K562 (cell line): ENCODE measurements at regions not wholly inside any gene's neighbourhood (a gene's known extent, or its start where the extent isn't known, plus 50 kb on each side); places are given as distances from the start of the nearest gene placed in this dataset.

ENCODE experiments used
- ATAC-seq: fragments of 200-7000 bp; cut with Tn5 transposase; 3 replicates; pipeline ENCODE4 v1.9.1; 2020; ENCODE audit warnings: moderate library complexity
- BruUV-seq: library from RNA; stranded (reverse); fragments of 400-500 nt; replicated peaks from 2 replicates; lab custom pipeline; 2021; lab: Mats Ljungman, UMichigan
- CTCF ChIA-PET: fragments of 300-600 bp; formaldehyde crosslinking; extraction: SDS; loops from one replicate; lab custom pipeline; 2021; ENCODE audit warnings: low intra/inter-chr PET ratio; lab: Yijun Ruan, JAX
- POLR2A ChIA-PET: fragments of 300-600, 350-650 bp; sonication (Branson Sonifier 250); formaldehyde crosslinking; extraction: SDS; loops from one replicate; lab custom pipeline; 2021; ENCODE audit warnings: antibody characterized with exemption, inconsistent platforms; lab: Yijun Ruan, JAX
- DNase-seq, 4 experiments: peaks; one replicate each; pipeline versions ENCODE4 v3.0.0 to v3.0.0-alpha.2; 2011 to 2018; ENCODE audit warnings: low spot score in 3 of 4, mixed read lengths in 3 of 4; ENCODE audit errors: extremely low read depth in 1 of 4
- FAIRE-seq: peaks from 2 replicates; lab custom pipeline; 2011; peaks lifted over from hg19 to GRCh38; lab: Jason Lieb, UNC
- H2AFZ ChIP-seq: 2 replicates; pipeline ENCODE4 v1.6.0; 2011; ENCODE audit warnings: low read depth, low read length, control low read depth, inconsistent platforms
- H3K27ac ChIP-seq: fragments of 200-600 bp; 3 replicates; pipeline ENCODE4 v1.8.0; 2011; ENCODE audit warnings: low read depth, mild to moderate bottlenecking, control low read depth, inconsistent platforms, low read length, moderate library complexity, mixed read lengths; ENCODE audit errors: extremely low read depth
- H3K27me3 ChIP-seq, 2 experiments: fragments of 300-600 bp in 1 of 2; 2 replicates in 1 of 2; 3 replicates in 1 of 2; pipeline versions ENCODE4 v1.6.0 to v1.8.0; 2011; ENCODE audit warnings: inconsistent platforms in 2 of 2, low read length in 2 of 2, mild to moderate bottlenecking in 1 of 2, mixed read lengths in 1 of 2, moderate library complexity in 1 of 2; ENCODE audit not compliant: control insufficient read depth in 2 of 2, insufficient read depth in 2 of 2
- H3K36me3 ChIP-seq: fragments of 300-600 bp; 3 replicates; pipeline ENCODE4 v1.8.0; 2011; ENCODE audit warnings: mild to moderate bottlenecking, low read length, inconsistent platforms; ENCODE audit not compliant: control insufficient read depth, insufficient read depth
- H3K4me1 ChIP-seq, 2 experiments: fragments of 200-600 bp in 1 of 2; replicated peaks in 1 of 2; 2 replicates in 1 of 2; 3 replicates in 1 of 2; pipeline versions ENCODE4 v1.5.1 to v1.8.0; 2011; ENCODE audit warnings: inconsistent platforms in 2 of 2, low read length in 2 of 2, mild to moderate bottlenecking in 1 of 2, mixed read lengths in 1 of 2, moderate library complexity in 1 of 2; ENCODE audit not compliant: control insufficient read depth in 2 of 2, insufficient read depth in 2 of 2
- H3K4me2 ChIP-seq: 2 replicates; pipeline ENCODE4 v1.6.1; 2011; ENCODE audit warnings: low read length, control low read depth, inconsistent platforms, mixed read lengths; ENCODE audit not compliant: insufficient read depth
- H3K4me3 ChIP-seq: fragments of 200-600 bp; sonication (generic), shearing (Covaris generic); 2 replicates; pipeline ENCODE4 v1.5.1; 2016; ENCODE audit warnings: control low read depth, inconsistent platforms
- H3K79me2 ChIP-seq: fragments of 200-600 bp; 3 replicates; pipeline ENCODE4 v1.8.0; 2011; ENCODE audit warnings: low read length, inconsistent platforms; ENCODE audit not compliant: control insufficient read depth, insufficient read depth
- H3K9ac ChIP-seq, 2 experiments: 2 replicates each; pipeline versions ENCODE4 v1.6.0 to v1.6.1; 2011; ENCODE audit warnings: low read depth in 2 of 2, low read length in 2 of 2, control low read depth in 1 of 2, inconsistent platforms in 1 of 2, mild to moderate bottlenecking in 1 of 2, mixed read lengths in 1 of 2; ENCODE audit not compliant: insufficient read depth in 1 of 2
- H3K9me1 ChIP-seq: one replicate; pipeline ENCODE4 v1.6.0; 2011; ENCODE audit warnings: inconsistent platforms, mild to moderate bottlenecking, low read length, moderate library complexity; ENCODE audit not compliant: control insufficient read depth, insufficient read depth
- H3K9me3 ChIP-seq: replicated peaks from 2 replicates; pipeline ENCODE4 v1.5.1; 2011; ENCODE audit warnings: low read depth, low read length, inconsistent platforms; ENCODE audit not compliant: control insufficient read depth, insufficient read depth
- H4K20me1 ChIP-seq: replicated peaks from 2 replicates; pipeline ENCODE4 v1.6.1; 2011; ENCODE audit warnings: low read length, inconsistent platforms, mixed read lengths; ENCODE audit not compliant: control insufficient read depth, insufficient read depth
- FOXA1 ChIP-seq: fragments of 450-650 bp; IDR thresholded peaks from 2 replicates; pipeline ENCODE4 v1.6.1; 2016; ENCODE audit warnings: mild to moderate bottlenecking, borderline replicate concordance
- HCFC1 ChIP-seq: IDR thresholded peaks from 2 replicates; pipeline ENCODE4 v1.6.1; 2012; ENCODE audit warnings: low read depth, low read length, improper control_type of control experiment
- HNRNPL ChIP-seq: fragments of 200-400 bp; formaldehyde crosslinking; IDR thresholded peaks from 2 replicates; pipeline ENCODE4 v1.6.1; 2017; ENCODE audit warnings: low read depth, mild to moderate bottlenecking, low read length
- LCOR ChIP-seq: sonication (generic); formaldehyde crosslinking; IDR thresholded peaks from 2 replicates; pipeline ENCODE4 v1.8.0; 2022; ENCODE audit warnings: mild to moderate bottlenecking, missing genetic modification reagents
- PREB ChIP-seq: sonication (generic); formaldehyde crosslinking; IDR thresholded peaks from 2 replicates; pipeline ENCODE4 v1.8.1; 2023; ENCODE audit warnings: mild to moderate bottlenecking, missing genetic modification reagents
- PTRF ChIP-seq: fragments of 450-650 bp; IDR thresholded peaks from 2 replicates; pipeline ENCODE4 v1.6.1; 2016; ENCODE audit warnings: mild to moderate bottlenecking, missing genetic modification characterization, missing compliant biosample characterization
- SPI1 ChIP-seq: IDR thresholded peaks from 2 replicates; pipeline ENCODE4 v1.6.1; 2011; ENCODE audit warnings: low read depth, low read length, control low read depth, borderline replicate concordance
- ZFP91 ChIP-seq: sonication (generic); formaldehyde crosslinking; IDR thresholded peaks from 2 replicates; pipeline ENCODE4 v1.8.0; 2022; ENCODE audit warnings: mild to moderate bottlenecking, missing genetic modification reagents
- ZNF143 ChIP-seq: sonication (generic); formaldehyde crosslinking; IDR thresholded peaks from 2 replicates; pipeline ENCODE4 v1.9.0; 2022; ENCODE audit warnings: mild to moderate bottlenecking, missing genetic modification reagents
- WGBS: fragments of 100-300 bp; shearing (Covaris generic); methylation state at CpG from one replicate; pipeline ENCODE4 v1.1.6; 2016; ENCODE audit warnings: low coverage, mixed read lengths; ENCODE audit not compliant: insufficient coverage; ENCODE audit errors: missing lambda C conversion rate; 5-methylcytosine and 5-hydroxymethylcytosine counted together
- in situ Hi-C: fragments of 300-500 bp; cut with MboI; formaldehyde crosslinking; loops from 4 replicates; pipeline ENCODE4 v1.15.0; 2018; ENCODE audit warnings: inconsistent platforms, mixed read lengths
- intact Hi-C: fragments of 100-400 bp; cut with micrococcal nuclease; formaldehyde crosslinking; loops from 2 replicates; pipeline ENCODE4 v1.14.2; 2022
- TF ChIP-seq, protein P1 (sequence below): fragments of 200-600 bp; sonication (generic); IDR thresholded peaks from one replicate; pipeline ENCODE4 v1.6.1; 2012; ENCODE audit warnings: mild to moderate bottlenecking, low read depth, low read length, inconsistent platforms

- DNase-seq (no peak), ATAC-seq (no peak), FAIRE-seq (no peak)
- H3K9me3 ChIP-seq, result no peaks in the 10 kb centered on the region
- H3K36me3 ChIP-seq, result no peaks in the 10 kb centered on the region
- no peak overlapping the region for H3K9ac ChIP-seq
- BruUV-seq, result no TSS peak
- H3K4me3 ChIP-seq, result no peak overlapping the region
- no peak overlapping the region for H3K4me2 ChIP-seq
- CTCF ChIA-PET, result no interaction called here
- WGBS, result 5% methylated on average over 2 of the region's 2 CpGs
- no peaks in the 10 kb centered on the region for H3K27me3 ChIP-seq
- no peak overlapping the region for H2AFZ ChIP-seq
- H3K9me1 ChIP-seq, result no peaks in the 10 kb centered on the region
- intact Hi-C loops (no loop called here), in situ Hi-C loops (no loop called here)
- H3K4me1 ChIP-seq, result no peaks in the 10 kb centered on the region
- no peak overlapping the region for H3K27ac ChIP-seq
- POLR2A ChIA-PET, result no interaction called here
- no peaks in the 10 kb centered on the region for H4K20me1 ChIP-seq
- no peaks in the 10 kb centered on the region for H3K79me2 ChIP-seq
- TF ChIP-seq FOXA1, result no peak
- TF ChIP-seq, protein P1, sequence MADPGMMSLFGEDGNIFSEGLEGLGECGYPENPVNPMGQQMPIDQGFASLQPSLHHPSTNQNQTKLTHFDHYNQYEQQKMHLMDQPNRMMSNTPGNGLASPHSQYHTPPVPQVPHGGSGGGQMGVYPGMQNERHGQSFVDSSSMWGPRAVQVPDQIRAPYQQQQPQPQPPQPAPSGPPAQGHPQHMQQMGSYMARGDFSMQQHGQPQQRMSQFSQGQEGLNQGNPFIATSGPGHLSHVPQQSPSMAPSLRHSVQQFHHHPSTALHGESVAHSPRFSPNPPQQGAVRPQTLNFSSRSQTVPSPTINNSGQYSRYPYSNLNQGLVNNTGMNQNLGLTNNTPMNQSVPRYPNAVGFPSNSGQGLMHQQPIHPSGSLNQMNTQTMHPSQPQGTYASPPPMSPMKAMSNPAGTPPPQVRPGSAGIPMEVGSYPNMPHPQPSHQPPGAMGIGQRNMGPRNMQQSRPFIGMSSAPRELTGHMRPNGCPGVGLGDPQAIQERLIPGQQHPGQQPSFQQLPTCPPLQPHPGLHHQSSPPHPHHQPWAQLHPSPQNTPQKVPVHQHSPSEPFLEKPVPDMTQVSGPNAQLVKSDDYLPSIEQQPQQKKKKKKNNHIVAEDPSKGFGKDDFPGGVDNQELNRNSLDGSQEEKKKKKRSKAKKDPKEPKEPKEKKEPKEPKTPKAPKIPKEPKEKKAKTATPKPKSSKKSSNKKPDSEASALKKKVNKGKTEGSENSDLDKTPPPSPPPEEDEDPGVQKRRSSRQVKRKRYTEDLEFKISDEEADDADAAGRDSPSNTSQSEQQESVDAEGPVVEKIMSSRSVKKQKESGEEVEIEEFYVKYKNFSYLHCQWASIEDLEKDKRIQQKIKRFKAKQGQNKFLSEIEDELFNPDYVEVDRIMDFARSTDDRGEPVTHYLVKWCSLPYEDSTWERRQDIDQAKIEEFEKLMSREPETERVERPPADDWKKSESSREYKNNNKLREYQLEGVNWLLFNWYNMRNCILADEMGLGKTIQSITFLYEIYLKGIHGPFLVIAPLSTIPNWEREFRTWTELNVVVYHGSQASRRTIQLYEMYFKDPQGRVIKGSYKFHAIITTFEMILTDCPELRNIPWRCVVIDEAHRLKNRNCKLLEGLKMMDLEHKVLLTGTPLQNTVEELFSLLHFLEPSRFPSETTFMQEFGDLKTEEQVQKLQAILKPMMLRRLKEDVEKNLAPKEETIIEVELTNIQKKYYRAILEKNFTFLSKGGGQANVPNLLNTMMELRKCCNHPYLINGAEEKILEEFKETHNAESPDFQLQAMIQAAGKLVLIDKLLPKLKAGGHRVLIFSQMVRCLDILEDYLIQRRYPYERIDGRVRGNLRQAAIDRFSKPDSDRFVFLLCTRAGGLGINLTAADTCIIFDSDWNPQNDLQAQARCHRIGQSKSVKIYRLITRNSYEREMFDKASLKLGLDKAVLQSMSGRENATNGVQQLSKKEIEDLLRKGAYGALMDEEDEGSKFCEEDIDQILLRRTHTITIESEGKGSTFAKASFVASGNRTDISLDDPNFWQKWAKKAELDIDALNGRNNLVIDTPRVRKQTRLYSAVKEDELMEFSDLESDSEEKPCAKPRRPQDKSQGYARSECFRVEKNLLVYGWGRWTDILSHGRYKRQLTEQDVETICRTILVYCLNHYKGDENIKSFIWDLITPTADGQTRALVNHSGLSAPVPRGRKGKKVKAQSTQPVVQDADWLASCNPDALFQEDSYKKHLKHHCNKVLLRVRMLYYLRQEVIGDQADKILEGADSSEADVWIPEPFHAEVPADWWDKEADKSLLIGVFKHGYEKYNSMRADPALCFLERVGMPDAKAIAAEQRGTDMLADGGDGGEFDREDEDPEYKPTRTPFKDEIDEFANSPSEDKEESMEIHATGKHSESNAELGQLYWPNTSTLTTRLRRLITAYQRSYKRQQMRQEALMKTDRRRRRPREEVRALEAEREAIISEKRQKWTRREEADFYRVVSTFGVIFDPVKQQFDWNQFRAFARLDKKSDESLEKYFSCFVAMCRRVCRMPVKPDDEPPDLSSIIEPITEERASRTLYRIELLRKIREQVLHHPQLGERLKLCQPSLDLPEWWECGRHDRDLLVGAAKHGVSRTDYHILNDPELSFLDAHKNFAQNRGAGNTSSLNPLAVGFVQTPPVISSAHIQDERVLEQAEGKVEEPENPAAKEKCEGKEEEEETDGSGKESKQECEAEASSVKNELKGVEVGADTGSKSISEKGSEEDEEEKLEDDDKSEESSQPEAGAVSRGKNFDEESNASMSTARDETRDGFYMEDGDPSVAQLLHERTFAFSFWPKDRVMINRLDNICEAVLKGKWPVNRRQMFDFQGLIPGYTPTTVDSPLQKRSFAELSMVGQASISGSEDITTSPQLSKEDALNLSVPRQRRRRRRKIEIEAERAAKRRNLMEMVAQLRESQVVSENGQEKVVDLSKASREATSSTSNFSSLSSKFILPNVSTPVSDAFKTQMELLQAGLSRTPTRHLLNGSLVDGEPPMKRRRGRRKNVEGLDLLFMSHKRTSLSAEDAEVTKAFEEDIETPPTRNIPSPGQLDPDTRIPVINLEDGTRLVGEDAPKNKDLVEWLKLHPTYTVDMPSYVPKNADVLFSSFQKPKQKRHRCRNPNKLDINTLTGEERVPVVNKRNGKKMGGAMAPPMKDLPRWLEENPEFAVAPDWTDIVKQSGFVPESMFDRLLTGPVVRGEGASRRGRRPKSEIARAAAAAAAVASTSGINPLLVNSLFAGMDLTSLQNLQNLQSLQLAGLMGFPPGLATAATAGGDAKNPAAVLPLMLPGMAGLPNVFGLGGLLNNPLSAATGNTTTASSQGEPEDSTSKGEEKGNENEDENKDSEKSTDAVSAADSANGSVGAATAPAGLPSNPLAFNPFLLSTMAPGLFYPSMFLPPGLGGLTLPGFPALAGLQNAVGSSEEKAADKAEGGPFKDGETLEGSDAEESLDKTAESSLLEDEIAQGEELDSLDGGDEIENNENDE, result no peak
- no peak for TF ChIP-seq PREB
- TF ChIP-seq HNRNPL, result no peak
- TF ChIP-seq SPI1, result no peak
- TF ChIP-seq ZNF143, result no peak
- no peak for TF ChIP-seq LCOR (CRISPR knock-in tag)
- TF ChIP-seq PTRF (tag), result no peak
- TF ChIP-seq HCFC1, result no peak
- no peak for TF ChIP-seq ZFP91 (CRISPR knock-in tag)
Measured at GRCh38 chr9:3659647-3660046, 133.8 kb upstream of the RFX3 start.
